ENCODE measurements at regions not wholly inside any gene's neighbourhood (a gene's known extent, or its start where the extent isn't known, plus 50 kb on each side); places are given as distances from the start of the nearest gene placed in this dataset.

GRCh38 chr6:43970068-43970912 lies 157.0 kb downstream of the MRPL14 start:
- Histone ChIP-seq H3K27me3 (ENCODE audit: insufficient read depth, low read length) (peaks cover 5% of the 10 kb centered on the region), H2AFZ (ENCODE audit: low read depth, low read length) (no peak overlapping the region)

DNA sequence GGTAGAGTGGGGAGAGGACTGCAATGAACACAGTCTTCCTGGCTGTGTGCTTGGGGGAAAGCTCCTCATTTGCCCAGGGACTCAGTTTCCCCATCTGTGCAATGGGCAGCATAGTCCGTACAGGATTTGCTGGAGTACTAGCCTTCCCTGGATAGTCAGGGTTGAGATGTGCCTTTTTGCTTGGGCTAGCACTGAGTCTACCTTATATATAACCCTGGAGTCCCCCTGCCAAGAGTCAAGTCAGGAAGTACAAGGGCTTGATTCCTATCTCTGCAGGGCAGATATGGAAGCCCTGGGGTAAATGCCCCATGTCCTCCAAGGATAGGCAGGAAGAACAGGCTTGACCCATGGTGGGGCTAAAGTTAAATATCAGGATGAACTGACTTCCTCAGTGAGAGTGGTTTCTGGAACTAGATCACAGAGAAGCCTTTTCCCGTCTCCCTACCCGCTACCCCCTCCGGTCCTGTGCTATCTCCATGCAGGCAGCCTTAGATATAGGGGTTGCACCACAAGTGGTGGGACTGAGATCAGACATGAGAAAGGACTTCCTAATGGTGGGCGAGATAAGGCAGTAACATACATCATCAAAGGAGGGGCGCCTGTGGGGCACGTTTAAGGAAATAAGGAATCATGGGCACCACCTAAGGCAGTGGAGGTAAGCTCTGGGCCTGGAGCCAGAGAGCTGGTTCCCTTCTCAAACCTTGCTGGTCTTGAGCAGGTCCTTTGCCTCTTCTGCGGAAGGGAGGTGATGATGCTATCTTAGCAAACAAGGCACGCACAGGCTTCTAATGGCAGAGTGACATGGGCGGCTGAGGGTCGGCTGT lies 157.9 kb downstream of the MRPL14 start:
- no peaks in the 10 kb centered on the region for H3K9me3 ChIP-seq (ENCODE audit: low read length)
- peaks cover 27% of the 10 kb centered on the region for H3K4me1 ChIP-seq (ENCODE audit: insufficient read depth, low read length)
- no peaks in the 10 kb centered on the region for H3K36me3 ChIP-seq (ENCODE audit: insufficient read depth, low read length)
- H3K4me3 ChIP-seq (ENCODE audit: low read length): no peak overlapping the region
- peaks cover 5% of the 10 kb centered on the region for H3K27me3 ChIP-seq (ENCODE audit: insufficient read depth, low read length)
- no peak overlapping the region for H2AFZ ChIP-seq (ENCODE audit: low read depth, low read length)

More at GRCh38 chr6:43970068-43970912, 157.0 kb downstream of the MRPL14 start:
- Histone ChIP-seq H3K4me1 (ENCODE audit: insufficient read depth, low read length) (peaks cover 23% of the 10 kb centered on the region), H3K4me3 (ENCODE audit: low read length) (no peak overlapping the region), H3K36me3 (ENCODE audit: insufficient read depth, low read length) (no peaks in the 10 kb centered on the region), H3K9me3 (ENCODE audit: low read length) (no peaks in the 10 kb centered on the region)

DNA sequence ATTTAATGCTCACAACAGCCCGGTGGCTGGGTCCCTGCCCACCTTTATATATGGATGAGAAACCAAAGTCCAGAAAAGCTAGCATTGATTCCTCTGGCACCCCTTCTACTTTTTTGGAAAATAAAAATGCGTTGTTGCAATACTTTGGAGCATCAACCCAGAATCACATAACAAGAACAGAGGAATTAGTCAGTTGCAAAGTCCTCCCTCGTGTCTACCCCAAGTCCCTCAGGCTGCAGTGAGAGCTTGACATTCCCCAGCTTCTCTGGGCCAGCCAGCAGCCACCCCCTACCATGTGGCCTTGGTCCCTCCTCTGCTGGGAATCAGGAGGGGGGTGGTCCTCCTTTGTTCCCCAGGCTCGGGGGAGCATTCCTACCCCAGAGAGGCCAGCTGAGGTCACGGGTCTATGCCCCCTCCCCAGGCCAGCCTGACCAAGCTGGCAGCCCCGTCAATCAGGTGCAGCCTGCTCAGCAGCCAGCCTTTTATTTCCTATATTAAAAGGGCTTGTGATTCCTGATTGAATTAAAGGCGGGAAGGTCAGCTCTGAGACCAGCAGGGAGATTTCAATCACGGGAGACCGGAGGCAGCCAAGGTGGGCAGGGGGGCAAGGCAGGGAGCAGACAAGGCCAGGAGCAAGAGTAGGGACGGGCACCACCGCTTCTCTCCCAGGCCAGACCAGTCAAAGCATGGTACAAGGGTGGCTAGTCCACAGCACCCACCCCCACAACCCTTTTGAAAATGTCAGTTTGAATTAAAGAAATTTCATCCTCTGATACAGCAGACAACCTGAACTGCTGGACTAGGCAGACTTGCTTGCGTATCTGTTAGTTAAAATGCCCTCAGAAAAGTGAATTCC lies 158.9 kb downstream of the MRPL14 start:
- no peak overlapping the region for H3K4me3 ChIP-seq (ENCODE audit: low read length)
- H3K36me3 ChIP-seq (ENCODE audit: insufficient read depth, low read length): no peaks in the 10 kb centered on the region
- H3K4me1 ChIP-seq (ENCODE audit: insufficient read depth, low read length): peaks cover 27% of the 10 kb centered on the region
- peaks cover 5% of the 10 kb centered on the region for H3K27me3 ChIP-seq (ENCODE audit: insufficient read depth, low read length)
- no peaks in the 10 kb centered on the region for H3K9me3 ChIP-seq (ENCODE audit: low read length)
- H2AFZ ChIP-seq (ENCODE audit: low read depth, low read length): no peak overlapping the region

DNA sequence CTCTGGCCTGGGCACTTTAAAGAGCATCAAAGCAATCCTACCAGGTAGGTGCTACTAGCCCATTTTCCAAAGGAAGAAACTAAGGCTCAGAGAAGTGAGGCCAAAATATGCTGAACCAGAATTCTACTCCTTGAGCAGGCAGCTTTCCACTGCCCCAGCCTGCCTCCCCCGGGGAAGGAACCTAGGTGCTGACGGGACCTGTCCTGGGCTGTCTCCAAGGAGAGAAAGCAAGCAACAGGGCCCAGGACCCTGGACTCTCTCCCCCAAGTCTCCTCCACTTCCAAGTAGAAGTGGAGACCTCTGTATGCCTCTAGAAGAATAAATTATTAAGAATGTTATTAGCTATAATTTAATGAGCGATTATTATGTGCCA lies 159.5 kb downstream of the MRPL14 start:
- Histone ChIP-seq H3K27me3 (ENCODE audit: insufficient read depth, low read length) (peaks cover 5% of the 10 kb centered on the region), H3K4me3 (ENCODE audit: low read length) (no peak overlapping the region), H3K4me1 (ENCODE audit: insufficient read depth, low read length) (peaks cover 27% of the 10 kb centered on the region), H3K36me3 (ENCODE audit: insufficient read depth, low read length) (no peaks in the 10 kb centered on the region), H3K9me3 (ENCODE audit: low read length) (no peaks in the 10 kb centered on the region), H2AFZ (ENCODE audit: low read depth, low read length) (no peak overlapping the region)

GRCh38 chr6:43966853-43967718 lies 160.2 kb downstream of the MRPL14 start:
- Histone ChIP-seq H3K9me3 (ENCODE audit: low read length) (no peaks in the 10 kb centered on the region), H3K36me3 (ENCODE audit: insufficient read depth, low read length) (no peaks in the 10 kb centered on the region), H2AFZ (ENCODE audit: low read depth, low read length) (no peak overlapping the region), H3K4me1 (ENCODE audit: insufficient read depth, low read length) (peaks cover 27% of the 10 kb centered on the region), H3K4me3 (ENCODE audit: low read length) (no peak overlapping the region), H3K27me3 (ENCODE audit: insufficient read depth, low read length) (no peaks in the 10 kb centered on the region)

- H3K9me3 ChIP-seq (ENCODE audit: low read length): no peaks in the 10 kb centered on the region
- peaks cover 27% of the 10 kb centered on the region for H3K4me1 ChIP-seq (ENCODE audit: insufficient read depth, low read length)
- no peak overlapping the region for H3K4me3 ChIP-seq (ENCODE audit: low read length)
- H3K36me3 ChIP-seq (ENCODE audit: insufficient read depth, low read length): no peaks in the 10 kb centered on the region
- no peak overlapping the region for H2AFZ ChIP-seq (ENCODE audit: low read depth, low read length)
- H3K27me3 ChIP-seq (ENCODE audit: insufficient read depth, low read length): no peaks in the 10 kb centered on the region
These were observed 160.9 kb downstream of the MRPL14 start for GRCh38 chr6:43966374-43966658.

DNA sequence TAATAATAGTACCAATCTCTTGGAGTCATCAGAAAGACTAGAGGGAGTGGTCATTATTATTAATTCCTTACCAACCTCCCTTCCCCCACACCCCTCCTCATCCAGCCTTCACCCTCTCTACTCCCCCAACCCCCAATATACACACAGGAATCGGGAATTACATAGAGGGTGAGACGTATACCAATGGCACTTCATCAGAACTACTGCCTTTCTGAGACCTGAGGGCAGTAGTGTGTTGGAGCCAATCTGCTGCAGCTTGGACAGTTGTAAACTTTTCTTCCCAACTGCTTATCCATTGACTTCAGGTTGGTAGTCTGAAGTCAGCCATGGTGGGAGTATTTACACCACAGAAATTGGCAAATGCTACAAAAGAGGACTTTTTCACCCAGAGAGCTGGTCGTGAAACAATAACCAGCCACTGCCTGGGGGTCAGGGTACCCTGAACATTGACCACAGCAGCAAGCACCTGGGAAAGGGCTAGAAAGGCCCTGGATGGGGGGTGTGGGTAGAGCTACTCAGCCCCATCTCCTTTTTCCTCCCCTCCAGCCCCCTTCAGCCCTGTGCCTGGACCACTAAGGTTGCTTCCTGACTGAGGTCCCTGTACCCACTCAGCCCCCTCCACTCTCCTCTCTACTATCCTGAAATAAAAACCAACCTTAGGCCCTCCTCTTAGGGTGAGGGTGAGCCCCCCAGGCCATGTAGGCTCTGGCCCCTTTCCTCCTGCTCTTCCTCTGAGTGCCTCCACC lies 161.5 kb downstream of the MRPL14 start:
- Histone ChIP-seq H3K9me3 (ENCODE audit: low read length) (no peaks in the 10 kb centered on the region), H3K4me1 (ENCODE audit: insufficient read depth, low read length) (peaks cover 27% of the 10 kb centered on the region), H3K4me3 (ENCODE audit: low read length) (no peak overlapping the region), H3K27me3 (ENCODE audit: insufficient read depth, low read length) (no peaks in the 10 kb centered on the region), H3K36me3 (ENCODE audit: insufficient read depth, low read length) (no peaks in the 10 kb centered on the region), H2AFZ (ENCODE audit: low read depth, low read length) (no peak overlapping the region)

DNA sequence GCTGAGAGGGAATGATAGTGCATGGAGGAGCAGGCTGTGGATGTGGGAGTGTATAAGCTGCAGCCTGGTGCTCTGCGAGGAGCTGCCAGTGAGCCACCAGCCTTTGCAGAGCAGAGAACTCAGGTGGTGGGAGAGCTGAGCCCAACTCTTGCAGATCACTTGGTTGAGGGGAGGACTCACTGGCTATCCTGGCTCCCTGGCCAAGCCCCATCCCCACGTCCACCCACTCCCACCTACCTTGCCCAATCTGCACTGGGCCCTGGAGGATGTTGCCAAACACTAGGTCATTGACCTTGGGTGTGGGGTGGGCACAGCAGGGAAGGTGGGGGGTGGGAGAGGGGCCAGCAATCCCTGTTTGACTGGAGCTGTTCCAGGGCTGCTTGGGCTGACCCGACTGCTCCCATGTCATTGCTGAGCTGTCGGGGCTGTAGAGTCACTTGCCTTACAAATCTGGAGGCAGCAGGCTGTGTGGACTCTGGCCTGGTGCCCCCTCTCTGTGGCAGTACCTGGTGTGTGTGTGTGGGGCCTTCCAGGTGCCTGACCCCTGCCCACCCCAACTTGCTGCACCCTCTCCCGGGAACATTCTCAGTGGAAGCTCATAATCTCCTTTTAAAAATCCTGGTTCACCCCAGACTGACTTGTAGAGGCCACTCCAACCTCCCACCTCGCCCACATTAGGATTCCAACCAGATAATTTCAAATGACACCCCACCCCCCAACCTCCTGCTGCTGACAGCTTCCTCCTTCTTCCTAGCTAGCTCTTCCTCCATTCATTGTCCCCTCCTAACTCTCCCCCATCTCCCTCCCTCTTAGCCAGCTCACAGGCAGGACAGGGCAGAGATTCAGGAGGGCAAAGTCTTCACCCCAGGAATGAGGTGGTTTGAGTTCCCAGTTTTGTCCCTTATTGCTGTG lies 162.3 kb downstream of the MRPL14 start:
- no peaks in the 10 kb centered on the region for H3K9me3 ChIP-seq (ENCODE audit: low read length)
- H3K4me1 ChIP-seq (ENCODE audit: insufficient read depth, low read length): peaks cover 27% of the 10 kb centered on the region
- no peaks in the 10 kb centered on the region for H3K36me3 ChIP-seq (ENCODE audit: insufficient read depth, low read length)
- H2AFZ ChIP-seq (ENCODE audit: low read depth, low read length): no peak overlapping the region
- H3K27me3 ChIP-seq (ENCODE audit: insufficient read depth, low read length): no peaks in the 10 kb centered on the region
- H3K4me3 ChIP-seq (ENCODE audit: low read length): no peak overlapping the region

DNA sequence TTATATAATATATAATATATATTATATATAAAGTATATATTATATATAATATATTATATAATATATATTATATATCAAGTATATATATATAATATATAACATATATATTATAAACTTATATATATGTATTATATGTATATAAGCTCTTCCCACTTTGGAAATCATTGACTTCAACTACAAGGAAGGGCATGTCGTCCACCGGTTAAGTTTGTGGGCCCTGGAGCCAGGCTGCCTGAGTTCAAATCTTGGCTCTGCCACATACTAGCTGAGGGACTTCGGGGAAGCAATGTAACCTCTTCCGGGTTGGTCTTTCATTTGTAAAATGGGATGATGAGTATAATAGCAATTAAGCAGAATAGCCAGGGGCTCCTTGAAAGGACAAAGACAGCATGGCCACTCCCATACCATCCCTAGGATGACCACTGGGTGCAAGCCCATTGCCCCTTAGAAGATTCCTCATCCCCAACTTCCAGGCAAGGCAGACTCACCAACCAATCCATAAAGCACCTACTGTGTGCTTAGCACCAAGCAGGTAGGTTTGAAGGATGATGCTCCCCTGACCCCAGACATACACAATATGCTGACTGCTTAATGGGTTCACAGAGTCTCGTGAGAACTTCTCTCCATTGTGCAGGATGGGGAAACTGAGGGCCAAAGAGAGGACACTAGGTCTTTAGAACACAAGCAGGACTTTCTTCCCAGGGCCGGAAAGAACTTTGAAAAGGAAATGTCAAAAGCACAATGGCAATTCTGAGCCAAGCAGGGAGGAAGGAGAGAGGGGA lies 163.2 kb downstream of the MRPL14 start:
- H3K9me3 ChIP-seq (ENCODE audit: low read length): no peaks in the 10 kb centered on the region
- H2AFZ ChIP-seq (ENCODE audit: low read depth, low read length): no peak overlapping the region
- H3K27me3 ChIP-seq (ENCODE audit: insufficient read depth, low read length): no peaks in the 10 kb centered on the region
- no peaks in the 10 kb centered on the region for H3K36me3 ChIP-seq (ENCODE audit: insufficient read depth, low read length)
- H3K4me1 ChIP-seq (ENCODE audit: insufficient read depth, low read length): peaks cover 23% of the 10 kb centered on the region
- H3K4me3 ChIP-seq (ENCODE audit: low read length): no peak overlapping the region

DNA sequence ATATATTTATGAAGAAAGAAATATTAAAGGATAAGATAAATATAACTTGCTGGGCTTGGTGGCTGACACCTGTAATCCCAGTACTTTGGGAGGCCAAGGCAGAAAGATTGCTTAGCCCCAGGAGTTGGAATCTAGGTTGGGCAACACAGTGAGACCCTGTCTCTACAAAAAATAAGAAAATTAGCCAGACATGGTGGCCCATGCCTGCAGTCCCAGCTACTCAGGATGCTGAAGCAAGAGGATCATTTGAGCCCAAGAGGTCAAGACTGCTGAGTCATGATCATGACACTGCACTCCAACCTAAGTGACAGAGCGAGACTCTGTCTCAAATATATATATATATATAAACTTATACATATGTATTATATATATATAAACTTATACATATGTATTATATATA lies 164.0 kb downstream of the MRPL14 start:
- Histone ChIP-seq H3K9me3 (ENCODE audit: low read length) (no peaks in the 10 kb centered on the region), H3K4me3 (ENCODE audit: low read length) (no peak overlapping the region), H2AFZ (ENCODE audit: low read depth, low read length) (no peak overlapping the region), H3K36me3 (ENCODE audit: insufficient read depth, low read length) (no peaks in the 10 kb centered on the region), H3K27me3 (ENCODE audit: insufficient read depth, low read length) (no peaks in the 10 kb centered on the region), H3K4me1 (ENCODE audit: insufficient read depth, low read length) (peaks cover 14% of the 10 kb centered on the region)

DNA sequence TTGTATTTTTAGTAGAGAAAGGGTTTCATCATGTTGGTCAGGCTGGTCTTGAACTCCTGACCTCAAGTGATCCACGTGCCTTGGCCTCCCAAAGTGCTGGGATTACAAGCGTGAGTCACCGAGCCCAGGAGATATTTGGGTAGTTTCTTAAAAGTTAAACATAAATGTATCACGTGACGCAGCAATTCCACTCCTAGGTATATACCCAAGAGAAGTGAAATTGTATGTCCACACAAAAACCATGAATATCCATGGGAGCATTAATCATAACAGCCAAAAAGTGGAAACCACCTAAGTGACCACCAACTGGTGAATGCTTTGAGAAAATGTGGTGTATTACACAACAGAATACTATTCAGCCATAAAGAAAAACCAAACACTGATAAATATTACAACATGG lies 164.8 kb downstream of the MRPL14 start:
- peaks cover 8% of the 10 kb centered on the region for H3K4me1 ChIP-seq (ENCODE audit: insufficient read depth, low read length)
- no peaks in the 10 kb centered on the region for H3K27me3 ChIP-seq (ENCODE audit: insufficient read depth, low read length)
- H2AFZ ChIP-seq (ENCODE audit: low read depth, low read length): no peak overlapping the region
- H3K36me3 ChIP-seq (ENCODE audit: insufficient read depth, low read length): no peaks in the 10 kb centered on the region
- no peaks in the 10 kb centered on the region for H3K9me3 ChIP-seq (ENCODE audit: low read length)
- no peak overlapping the region for H3K4me3 ChIP-seq (ENCODE audit: low read length)

Measured in neuron (in vitro differentiated cells).